GM21576 (cell line): ENCODE measurements at regions not wholly inside any gene's neighbourhood (a gene's known extent, or its start where the extent isn't known, plus 50 kb on each side); places are given as distances from the start of the nearest gene placed in this dataset.

Source experiments
- ATAC-seq: cut with Tn5 transposase; IDR thresholded peaks from one replicate; pipeline ENCODE4 v1.9.1; 2021; ENCODE audit warnings: mild to moderate bottlenecking, moderate library complexity; ENCODE audit not compliant: unreplicated experiment

- ATAC-seq, result no peak
Measured at GRCh38 chr1:38308780-38309179, 262.2 kb upstream of the POU3F1 start.

- no peak for ATAC-seq
Measured at GRCh38 chr1:38305666-38306065, 259.1 kb upstream of the POU3F1 start.

GRCh38 chr1:38303843-38304242 is 257.2 kb upstream of the POU3F1 start:
- no peak for ATAC-seq

DNA sequence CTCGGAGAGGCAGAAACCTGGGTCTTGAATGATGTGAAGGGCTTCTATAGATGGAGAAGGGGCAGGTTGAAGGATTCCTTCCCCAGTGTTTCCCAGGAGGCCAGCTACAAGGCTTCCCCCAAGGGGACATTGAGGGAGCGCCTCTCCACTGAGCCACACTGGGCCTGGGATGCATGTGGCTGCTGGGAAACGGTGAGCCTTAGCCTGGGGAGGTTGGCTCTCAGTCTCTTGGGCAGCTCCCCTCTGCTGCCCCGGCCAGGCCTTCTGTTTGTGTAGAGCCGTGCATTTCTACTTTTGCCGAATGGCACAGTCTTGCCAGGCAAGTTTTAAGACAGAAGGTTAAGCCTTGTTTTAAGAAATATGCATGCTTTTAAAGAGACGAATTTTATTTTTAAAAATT is 254.4 kb upstream of the POU3F1 start:
- no peak for ATAC-seq

GRCh38 chr1:38300616-38301015 is 254.0 kb upstream of the POU3F1 start:
- no peak for ATAC-seq

DNA sequence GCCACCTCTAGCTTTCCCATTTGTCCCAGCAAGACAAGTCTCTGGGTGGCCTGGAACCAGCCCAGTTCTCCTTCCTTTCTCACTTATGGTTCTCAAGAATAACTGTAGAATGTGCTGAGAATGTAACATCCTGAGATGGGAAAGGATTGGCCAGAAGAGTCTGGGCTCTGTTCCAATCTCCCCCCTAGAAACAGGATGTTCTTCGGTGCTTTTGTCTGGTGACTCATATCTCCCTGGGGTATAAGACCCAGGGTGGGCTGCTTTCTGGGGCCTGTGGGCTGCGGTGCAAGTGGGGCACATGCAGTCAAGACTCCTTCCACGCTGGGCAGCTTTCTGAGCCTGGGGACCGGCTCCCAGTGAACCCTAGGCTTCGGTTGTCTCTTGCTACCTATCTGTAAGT is 251.2 kb upstream of the POU3F1 start:
- no peak for ATAC-seq

DNA sequence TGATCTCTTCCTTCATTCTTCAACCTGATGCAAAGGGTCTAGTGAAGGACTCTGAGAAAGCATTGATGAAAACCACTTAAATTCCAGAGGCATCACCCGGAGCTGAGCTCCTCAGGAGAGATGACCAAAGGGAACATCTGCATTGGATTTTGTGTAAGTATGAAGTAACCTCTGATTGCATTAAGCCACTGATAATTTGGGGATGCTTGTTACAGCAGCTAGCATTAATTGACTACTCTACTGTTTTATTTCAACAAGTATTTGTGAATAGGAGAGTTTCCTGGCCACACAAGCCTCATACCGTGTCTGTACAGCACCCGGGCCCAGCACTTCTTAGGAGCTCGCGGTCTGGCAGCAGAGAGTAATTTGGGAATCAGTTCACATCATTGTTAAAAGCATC is 250.7 kb upstream of the POU3F1 start:
- no peak for ATAC-seq

DNA sequence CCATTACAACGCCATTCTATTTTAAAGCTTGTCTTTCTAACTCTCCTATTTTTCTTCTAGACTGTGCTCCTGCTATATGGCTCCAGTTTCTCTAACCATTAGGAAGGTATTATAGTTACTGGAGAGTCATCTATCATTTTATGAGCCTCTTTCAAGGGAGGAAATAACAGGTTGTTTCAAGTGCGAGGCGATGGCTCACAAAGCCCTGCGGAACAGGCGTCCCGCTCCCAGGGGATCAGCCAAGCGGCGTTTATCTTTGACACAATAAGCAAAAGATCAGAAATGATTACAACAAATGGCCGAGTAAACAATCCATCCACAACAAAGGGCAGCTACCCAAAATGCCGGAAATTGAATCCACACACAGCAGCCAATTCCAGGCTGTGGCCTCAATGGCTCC is 249.5 kb upstream of the POU3F1 start:
- ATAC-seq, result no peak

DNA sequence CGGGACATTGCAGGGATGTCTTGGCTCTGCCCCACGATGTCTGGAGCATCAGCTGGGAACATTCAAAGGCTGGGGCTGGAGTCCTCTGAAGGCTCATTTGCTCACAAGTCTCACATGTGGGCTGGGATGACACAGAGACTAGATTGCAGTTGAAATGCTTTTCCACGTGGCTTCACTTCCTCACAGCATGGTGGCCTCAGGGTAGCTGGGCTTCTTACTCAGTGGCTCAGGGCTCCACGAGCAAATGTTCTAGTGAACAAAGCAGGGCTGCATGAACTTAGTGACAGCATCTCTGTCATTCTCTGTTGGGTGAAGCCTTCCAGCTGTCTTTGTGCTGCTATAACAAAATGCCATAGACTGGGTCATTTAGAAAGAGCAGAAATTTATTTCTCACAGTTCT is 247.0 kb upstream of the POU3F1 start:
- ATAC-seq, result no peak

DNA sequence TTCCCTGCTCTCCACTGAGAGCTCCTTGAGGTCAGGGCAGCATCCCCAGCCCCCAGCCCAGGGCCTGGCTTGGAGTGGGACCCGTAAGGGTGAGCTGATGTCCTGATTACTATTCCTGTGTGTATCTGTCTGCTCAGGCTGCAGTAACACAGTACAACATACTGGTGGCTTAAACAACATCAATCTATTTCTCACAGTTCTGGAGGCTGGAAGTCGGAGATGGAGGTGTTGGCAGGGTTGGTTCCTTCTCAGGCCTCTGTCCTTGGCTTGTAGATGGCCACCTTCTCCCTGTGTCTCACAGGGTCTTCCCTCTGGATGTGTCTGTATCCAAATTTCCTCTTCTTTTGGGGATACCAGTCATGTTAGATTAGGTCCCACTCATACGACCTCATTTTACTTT is 246.4 kb upstream of the POU3F1 start:
- no peak for ATAC-seq

DNA sequence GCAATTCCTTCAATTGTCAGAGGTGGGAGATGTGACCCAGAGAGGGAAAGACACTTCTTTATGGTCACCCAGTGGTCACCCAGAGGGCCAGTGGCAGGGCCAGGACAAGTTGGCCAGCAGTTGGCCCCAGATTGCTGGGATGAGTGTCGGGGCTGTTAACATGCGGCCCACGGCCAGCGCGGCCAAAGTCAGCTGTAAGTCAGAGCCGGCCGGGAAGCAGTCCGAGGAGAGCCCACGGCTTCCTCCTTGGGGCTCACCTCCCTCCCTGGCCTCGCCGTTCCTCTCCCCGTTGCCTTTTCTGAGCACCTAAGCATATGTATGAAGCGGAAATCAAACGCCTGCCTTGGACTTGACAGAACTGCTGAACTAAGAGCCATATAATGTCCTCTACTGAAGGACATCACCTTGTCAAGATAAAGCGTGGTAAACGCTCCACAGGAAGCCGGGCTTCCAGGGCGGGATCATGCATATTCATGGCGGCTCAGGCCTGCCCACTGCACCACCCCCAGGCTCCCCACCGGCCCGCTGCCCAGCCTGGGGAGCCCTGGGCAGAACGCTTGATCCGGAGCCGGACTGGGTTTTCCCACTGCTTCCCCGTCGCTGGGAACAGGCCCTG is 245.4 kb upstream of the POU3F1 start:
- ATAC-seq, result no peak

DNA sequence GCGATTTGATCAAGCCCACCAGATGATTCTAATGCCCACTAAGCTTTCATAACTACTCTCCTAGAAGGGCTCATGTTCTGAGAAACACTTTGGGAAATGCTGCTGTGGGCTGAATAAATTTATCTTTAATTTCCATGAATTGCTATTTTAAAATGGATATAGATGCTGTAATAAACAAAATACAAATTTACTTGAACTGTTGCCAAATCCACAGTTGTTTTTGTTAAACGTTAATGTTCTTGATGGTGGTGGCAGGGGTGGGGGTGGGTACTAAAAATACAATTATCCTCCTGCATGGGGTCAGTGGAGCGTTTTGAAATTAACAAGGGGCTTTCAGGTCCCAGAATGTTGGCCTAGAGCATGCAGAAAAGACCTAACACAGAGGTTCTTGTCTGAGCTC is 244.7 kb upstream of the POU3F1 start:
- no peak for ATAC-seq

GRCh38 chr1:38289034-38289433 is 242.4 kb upstream of the POU3F1 start:
- ATAC-seq, result no peak

DNA sequence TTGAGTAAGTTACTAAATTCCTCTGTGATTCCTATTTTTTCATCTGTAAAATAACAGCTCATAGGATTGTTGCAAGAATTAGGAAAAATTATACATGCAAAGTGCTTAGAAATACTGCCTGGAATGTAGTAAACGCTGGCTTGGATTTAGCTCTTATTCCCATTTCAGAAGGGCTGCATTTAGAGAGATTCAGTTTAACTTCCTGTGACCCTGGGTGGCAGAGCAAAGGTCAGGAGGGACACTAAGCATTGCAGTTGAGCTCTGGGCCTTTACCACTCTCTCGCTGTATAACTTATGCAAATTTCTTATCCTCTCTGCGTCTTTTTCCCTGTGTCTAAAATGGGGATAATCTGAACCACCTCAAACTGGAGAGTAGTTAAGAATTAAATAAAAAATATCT is 241.0 kb upstream of the POU3F1 start:
- ATAC-seq, result no peak

GRCh38 chr1:38287036-38287435 is 240.4 kb upstream of the POU3F1 start:
- ATAC-seq, result no peak

DNA sequence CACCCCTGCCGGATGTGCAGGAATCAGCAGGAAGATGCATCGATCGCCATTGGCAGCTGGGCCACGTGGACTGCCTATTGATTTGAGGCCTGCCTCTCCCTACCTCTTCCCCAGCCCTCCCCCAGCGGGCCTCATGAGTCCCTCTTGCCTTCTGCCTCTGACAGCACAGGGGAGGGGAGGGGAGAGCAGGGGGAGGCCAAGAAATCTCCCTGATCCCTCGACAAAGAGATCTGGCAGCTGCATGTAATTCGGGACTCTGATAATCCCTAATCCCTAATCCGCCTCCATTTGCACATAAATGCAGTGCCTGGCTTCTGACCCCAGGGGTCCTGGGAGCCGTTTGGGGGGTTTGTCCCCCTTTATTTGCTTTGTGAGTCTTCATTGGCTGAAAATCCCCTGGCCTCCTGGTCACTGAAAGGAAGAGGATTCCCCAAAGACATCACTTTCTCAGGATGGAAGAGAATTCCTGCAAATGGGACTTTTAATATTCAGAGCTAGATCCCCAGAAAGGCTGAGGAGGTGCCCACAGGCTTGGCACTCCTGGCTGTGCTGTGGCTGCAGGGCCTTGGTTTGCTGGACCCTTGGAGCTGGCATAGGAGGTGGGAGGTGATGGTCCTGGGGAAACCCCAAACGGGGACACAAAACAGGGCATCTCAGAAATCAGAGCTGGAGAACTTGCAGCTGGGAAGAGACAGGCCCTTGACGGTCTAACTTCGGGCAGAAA is 239.4 kb upstream of the POU3F1 start:
- no peak for ATAC-seq

DNA sequence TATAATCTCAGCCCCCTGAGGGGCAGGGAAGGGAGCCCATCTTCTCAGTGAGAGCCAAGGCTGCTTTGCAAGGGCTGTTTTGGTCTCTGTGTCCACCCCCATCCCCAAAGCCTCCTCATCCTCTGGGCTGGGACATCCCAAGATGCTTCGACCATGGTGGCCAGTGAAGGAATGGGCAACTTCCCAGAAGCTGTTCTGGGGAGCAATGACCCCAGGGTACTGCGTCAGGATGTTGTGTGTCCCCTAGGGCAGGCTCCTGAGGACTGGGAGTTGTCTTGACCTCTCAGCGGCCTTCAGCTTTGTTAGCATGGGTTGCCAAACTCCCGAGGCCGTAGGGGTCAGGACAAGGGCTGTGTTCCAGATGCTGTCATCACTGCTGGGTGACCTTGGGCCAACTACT is 238.4 kb upstream of the POU3F1 start:
- ATAC-seq, result no peak

DNA sequence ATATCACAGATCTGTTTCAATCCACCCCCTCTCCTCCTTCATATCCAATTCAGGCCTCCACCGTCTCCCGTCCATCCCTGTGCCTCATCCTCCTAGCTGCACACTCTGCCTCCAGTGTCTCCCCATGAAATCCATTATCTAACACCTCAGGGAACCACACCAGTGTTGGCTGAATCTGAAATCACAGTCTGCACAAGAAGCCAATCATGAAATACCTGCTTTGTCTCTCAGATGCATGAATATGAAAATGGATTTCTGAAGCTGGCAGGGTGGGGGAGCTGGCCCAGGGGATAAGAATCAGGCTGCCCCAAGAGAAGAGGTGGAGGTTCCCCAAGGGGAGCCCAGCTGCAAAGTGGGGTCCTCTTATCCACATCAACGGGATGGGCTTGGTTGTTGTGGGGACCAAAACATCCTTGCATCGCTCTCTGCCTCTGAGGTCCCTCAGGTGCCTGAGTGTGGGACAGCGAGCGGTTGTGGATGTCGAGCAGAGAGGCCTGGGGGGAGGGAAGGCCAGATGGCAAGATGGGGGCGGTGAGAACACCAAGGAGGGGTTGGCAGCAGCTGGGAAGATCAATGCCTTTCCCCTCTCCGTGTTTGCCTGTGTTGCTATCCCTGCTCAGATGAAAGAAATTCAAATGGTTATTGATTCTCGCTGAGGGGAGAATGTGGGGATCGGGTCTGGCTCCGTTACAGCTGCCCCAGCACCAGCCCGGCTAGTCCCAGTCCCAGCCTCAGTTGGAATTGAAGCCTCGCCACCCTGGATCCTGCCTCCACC is 237.3 kb upstream of the POU3F1 start:
- no peak for ATAC-seq

DNA sequence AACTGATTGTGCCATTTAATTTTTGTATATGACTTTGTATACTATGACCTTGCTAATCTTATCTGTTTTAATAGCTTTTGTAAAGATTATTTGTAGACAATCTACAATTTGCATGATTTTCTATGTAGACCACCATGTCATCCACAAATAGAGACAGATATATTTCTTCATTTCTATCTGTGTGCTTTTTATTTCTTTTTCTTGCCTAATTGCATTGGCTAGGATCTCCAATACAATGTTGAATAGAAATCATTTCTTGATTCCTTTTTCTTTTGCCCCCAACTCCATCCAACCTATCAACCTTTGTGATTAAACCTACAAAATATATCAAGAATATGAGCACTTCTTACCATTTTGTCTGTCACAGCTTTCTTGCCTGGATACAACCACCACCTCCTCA is 232.6 kb upstream of the POU3F1 start:
- no peak for ATAC-seq

DNA sequence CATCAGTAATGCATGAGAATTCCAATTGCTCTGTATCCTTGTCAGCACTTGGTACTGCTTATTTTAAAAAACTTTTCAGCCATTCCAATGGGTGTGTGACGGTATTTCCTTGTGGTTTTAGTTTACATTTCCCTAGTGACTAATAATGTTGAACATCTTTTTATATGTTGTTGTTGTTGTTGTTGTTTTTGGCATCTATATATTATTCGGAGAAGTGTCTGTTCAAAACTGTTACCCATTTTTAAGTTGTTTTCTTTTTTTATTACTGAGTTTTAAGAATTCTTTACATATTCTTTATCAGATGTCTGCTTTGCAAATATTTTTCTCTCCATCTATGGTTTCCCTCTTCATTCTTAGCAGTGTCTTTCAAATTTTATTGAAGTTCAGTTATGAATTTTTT is 231.1 kb upstream of the POU3F1 start:
- ATAC-seq, result no peak

DNA sequence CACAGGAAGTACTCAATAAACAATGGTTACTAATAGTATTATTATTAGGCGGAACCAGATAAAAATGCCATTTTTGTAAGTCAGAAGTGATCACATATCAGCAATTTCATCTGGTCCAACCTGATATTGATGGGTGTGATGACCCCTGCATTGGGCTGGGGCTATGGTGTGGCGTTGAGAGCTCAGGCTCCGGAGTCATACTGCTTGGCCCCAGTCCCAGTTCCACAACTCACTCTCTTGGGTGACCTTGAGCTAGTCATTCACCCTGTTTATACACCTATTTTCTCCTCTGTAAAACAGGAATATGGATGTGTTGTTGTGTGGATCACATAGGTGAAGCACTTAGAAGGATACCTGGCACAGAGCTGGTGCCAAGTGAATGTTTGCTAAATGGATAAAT is 229.4 kb upstream of the POU3F1 start:
- no peak for ATAC-seq

GRCh38 chr1:38274974-38275373 is 228.4 kb upstream of the POU3F1 start:
- ATAC-seq, result no peak
